ENCODE measurements at regions not wholly inside any gene's neighbourhood (a gene's known extent, or its start where the extent isn't known, plus 50 kb on each side); places are given as distances from the start of the nearest gene placed in this dataset.
"Not testable (repeated sequence)": the region's sequence is repeated elsewhere in the genome, so short reads cannot be mapped to it uniquely, and the experiment has no call there.

DNA sequence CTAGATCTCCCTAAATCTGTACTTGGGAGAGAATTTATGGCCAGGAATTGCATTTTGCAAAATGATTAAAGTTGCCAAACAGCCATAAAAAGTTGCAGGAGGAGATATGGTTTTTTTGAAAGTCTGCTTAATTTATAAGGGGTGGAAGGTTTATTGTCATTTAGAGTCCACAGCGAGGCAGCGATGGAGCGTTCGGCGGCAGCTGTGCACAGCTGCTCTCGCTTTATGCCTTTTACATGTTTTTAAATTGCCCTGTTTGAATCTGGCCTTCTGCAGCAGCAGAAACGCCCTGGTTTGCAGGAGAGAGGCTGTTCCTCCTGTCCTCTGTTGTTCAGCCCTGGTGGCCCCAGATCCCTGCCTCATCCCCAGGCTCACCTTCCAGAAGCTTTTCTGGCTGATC is 144.9 kb upstream of the POU3F1 start:
- DNase-seq (ENCODE audit: low read depth, low spot score), result no peak

DNA sequence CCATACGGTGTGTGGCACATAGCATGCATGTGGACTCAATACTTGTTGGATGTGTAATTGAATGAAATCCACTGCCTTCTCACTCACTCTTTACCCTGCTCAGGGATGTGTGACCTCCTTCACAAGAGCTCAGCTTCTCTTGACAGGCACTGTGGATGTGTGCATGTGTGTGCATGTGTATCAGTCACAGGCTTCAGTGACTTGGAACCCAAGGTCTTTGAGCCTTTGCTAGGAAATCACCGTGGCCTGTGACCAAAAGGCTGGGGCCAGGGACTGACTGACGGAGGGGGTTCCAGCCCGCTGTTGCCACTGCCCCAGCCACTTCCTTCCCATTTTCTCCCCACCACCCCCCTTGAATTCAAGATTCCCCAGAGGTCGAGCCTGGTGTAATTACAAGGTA is 144.4 kb upstream of the POU3F1 start:
- DNase-seq (ENCODE audit: low read depth, low spot score), result no peak

DNA sequence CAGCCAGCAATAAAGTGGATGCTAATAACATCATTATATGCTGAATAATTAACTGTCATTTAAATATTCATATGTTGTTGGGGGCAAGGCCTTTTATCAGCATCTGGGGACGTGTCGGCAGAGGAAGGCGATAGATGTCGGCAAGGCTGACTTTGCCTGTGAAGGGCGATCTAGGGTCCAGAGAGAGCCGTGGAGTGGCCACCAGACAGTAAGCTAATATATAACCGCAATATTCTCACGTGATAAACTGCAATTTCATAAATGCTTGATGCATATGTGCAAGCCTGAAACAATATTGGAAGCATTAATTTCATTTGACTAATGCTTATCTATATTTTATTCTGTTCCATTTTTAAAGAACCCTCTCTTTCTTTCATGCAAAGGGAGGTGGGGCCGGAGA is 141.0 kb upstream of the POU3F1 start:
- no peak for DNase-seq (ENCODE audit: low read depth, low spot score)

DNA sequence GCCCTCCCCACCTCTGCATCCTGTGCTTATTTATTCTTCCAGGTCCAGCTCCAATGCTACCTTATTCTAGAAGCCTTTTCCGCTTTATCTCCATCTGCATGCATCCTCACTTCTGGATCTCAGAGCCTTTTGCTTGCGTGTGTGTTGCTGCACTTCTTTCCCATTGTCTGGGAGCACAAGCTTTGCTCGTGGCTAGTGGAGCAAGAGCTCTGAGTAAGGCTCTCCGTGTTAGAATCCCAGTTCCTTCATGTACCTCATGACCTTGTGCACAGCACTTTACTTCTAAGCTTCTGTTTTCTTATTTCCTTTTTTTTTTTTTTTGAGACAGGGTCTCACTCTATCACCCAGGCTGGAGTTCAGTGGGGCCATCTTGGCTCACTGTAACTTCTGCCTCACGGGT is 140.0 kb upstream of the POU3F1 start:
- DNase-seq (ENCODE audit: low read depth, low spot score), result no peak

DNA sequence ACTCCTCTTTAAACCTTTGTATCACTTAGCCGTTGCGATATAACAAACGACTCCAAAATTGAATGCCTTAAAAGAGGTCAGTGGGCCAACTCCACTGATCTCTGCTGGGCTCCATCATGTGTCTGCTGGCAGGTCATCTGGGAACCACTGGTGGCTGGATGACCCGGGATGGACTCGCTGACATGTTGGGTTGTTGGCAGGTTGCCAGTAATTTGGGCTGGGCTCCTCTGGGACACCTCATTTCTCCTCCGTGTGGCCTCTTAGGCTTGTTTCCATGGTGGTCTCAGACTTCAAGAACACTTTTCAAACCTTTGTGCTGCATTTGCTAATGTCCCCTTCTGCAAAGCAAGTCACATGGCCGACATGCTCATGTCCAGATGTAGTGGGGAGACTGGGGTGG is 139.3 kb upstream of the POU3F1 start:
- DNase-seq (ENCODE audit: low read depth, low spot score), result no peak

DNA sequence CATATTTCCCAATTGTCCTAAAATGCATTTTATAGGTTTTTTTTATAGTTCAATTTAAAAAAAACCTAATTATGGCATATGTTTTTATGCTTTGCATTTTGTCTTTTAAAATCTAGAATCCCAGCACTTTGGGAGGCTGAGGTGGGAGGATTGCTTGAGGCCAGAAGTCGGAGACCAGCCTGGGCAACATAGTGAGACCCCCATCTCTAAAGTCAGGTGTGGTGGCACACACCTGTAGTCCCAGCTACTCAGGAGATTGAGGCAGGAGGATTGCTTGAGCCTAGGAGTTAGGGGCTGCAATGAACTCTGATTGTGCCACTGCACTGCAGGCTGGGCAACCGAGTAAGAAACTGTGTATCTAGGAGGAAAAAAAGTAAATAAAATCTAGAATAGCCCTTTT is 137.2 kb upstream of the POU3F1 start:
- DNase-seq (ENCODE audit: low read depth, low spot score), result no peak

DNA sequence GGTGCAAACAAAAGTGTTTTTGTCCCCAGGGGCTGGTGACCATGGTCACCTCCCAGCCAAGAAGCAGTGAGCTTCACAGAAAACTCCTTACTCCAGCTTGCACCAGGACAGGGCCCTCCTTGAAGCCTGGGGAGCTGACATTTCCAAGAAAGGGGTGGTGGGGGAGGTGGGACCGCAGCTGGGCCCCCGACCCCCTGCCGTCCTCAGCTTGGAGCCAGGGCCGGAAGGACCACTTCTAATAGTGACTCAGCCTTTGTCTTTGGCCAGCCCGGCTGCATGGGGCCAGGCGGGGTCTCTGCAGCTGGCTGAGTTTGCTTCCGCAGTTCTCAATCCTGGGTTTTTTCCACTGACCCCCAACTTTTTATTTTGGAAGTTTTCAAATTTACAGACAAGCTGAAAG is 136.5 kb upstream of the POU3F1 start:
- DNase-seq (ENCODE audit: low read depth, low spot score), result no peak

DNA sequence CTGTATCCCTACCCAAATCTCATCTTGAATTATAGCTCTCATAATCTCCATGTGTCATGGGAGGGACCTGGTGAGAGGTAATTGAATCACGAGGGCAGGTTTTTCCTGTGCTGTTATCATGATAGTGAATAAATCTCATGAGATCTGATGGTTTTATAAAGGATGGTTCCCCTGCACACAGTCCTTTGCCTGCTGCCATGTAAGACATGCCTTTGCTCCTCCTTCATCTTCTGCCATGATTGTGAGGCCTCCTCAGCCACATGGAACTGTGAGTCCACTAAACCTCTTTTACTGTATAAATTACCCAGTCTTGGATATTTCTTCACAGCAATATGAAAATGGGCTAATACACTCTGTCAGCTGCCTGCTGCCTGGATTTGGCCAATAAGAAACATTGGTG is 133.8 kb upstream of the POU3F1 start:
- DNase-seq (ENCODE audit: low read depth, low spot score), result not testable (repeated sequence)

DNA sequence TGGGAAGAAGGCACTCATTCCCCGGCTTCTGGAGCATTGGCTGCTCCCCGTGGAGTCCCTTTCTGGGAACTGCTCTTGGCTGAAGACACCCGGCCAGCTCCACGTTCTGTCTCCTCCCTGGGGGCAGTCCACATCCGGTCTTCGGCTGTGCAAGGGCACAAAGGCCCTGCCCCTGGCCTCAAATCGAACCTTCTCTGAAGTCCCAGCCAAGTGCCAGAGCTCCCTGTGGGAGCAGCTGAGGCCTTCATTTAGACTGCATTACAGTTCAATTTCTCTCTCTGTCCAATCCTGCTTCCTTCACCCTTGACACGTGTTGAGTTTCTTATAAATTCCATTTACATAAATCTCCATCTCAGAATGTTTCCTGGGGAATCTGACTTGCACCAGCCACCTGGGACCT is 132.9 kb upstream of the POU3F1 start:
- DNase-seq (ENCODE audit: low read depth, low spot score), result no peak

DNA sequence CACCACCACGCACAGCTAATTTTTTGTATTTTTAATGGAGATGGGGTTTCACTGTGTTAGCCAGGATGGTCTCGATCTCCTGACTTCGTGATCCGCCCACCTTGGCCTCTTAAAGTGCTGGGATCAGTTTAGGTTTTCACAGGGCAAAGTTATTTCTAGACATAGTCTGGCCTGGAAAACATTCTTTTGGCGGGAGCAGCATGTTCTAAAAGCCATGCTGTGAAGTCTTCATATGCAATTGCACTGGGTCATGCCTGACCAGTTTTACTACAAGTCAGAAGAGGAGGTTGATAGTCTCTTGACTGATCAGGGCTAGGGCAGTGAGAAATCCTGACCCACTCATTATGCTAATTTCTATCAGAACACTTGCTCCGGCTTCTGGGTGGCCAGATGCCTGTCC is 131.6 kb upstream of the POU3F1 start:
- no peak for DNase-seq (ENCODE audit: low read depth, low spot score)

DNA sequence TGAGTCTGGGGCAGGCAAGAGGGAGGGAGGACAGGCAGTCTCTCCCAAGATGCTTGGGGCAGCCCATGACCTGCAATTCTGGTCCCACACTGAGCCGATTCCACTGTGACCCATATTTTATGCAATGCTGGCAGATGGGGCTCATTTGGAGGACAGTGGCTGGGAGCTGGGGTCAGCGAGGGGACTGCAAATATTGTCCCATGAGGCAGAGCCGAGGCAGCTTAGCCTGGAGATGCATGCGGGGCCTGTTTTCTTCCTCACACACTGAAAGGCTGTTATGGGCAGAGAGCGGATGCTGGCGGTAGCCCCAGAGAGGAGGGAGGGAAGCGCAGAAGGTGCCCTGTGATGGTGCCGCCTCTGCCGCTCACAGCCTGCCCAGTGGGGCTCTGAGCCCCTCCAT is 128.5 kb upstream of the POU3F1 start:
- DNase-seq (ENCODE audit: low read depth, low spot score), result no peak

DNA sequence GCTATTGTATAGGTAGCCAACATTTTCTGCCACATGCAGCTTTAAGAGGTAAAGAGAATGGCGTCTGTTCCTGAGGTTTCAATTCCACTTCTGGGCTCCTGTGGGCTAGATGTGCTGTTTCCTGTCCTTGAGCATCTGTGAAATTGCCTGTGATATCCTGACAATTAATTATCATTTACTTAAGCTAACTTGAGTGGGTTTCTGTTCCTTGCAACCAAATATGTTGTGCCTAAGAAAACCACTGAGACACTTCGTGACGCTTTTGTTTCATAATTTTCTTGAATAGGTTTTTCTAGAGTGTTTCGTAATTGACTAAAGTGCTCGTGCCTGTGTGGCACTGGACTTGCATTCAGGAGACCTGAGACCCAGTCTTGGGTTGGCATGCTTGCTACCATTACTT is 127.3 kb upstream of the POU3F1 start:
- no peak for DNase-seq (ENCODE audit: low read depth, low spot score)

DNA sequence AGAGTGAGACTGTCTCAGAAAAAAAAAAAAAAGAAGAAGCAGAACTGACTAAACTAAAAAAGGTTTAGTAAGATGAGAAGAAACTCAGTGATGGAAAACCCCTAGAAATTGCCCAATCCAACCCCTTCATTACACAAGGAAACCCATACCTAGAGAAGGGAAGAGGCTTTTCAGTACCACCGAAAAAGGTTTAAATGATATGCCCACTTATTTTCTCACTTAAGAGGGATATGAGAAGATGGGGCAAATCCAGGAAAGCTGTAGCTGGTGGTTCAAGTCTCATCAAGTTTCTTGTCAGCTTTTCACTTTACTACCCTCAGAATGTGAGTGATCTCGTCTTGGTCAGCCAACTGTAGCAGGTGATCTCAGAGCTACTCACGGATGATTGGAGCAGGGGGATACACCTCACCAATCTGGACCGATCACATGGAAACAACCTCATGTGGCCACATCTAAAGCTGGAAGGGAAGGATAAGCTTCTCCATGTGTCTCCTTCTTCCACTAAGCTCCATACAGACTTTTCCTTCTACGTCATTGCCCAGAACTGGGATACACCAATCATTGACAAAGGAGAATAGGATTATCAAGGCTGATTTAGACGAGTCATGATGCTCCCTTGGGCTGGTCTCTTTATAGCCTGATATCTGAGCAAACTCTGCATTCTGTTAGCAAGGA is 126.7 kb upstream of the POU3F1 start:
- DNase-seq (ENCODE audit: low read depth, low spot score), result no peak

DNA sequence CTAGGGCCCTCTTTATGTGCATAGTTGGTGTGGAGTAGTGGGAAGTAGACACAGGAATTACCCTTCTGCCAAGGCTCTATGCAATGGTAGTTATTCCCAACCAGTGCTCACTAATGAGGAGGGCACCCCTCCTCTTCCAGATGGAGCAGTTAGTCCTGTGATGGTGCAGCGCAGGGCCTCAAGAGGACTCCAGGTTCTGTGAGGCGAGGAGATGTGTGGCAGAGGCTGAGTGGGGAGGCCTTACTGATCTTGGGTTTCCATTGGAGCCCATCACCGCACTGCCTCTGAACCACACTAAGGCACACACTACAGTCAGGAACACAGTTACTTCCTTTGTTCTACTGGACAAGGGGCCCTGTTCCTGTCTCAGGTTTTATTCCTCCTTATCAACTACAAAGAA is 122.5 kb upstream of the POU3F1 start:
- DNase-seq (ENCODE audit: low read depth, low spot score), result no peak

DNA sequence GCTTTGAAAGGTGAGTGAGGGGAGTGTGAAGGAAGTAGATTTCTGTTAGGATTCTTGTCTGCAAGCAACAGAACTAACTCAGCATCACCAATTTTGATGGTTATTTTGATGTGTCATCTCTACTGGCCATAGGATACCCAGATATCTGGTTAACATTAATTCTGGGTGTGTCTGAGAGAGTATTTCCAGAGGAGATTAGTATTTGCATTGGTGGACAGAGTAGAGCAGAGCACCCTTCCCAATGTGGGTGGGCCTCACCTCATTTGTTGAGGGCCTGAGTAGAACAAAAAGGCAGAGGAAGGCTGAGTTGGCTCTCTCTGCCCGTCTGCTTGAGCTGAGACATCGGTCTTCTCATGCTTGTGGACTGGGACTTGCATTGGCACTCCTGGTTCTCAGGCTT is 121.8 kb upstream of the POU3F1 start:
- DNase-seq (ENCODE audit: low read depth, low spot score), result no peak

DNA sequence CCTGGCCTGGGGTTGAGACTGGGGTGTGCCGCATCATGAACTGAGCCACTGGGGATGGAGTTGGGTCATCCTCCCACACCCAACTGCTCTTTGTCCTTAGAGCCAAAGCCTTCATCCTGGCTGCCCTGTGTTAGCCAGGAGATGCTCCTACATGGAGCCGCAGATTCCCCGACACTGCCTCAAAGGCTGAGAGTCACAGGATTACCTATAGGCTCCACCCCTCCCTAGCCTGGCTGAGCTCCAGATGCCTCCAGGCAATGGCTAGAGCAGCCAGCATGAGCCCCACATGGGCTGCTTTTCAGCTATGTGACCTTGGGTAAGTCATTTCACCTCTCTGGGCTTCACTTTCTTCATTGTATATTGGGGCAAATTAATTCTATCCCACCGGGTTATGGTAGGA is 119.9 kb upstream of the POU3F1 start:
- DNase-seq (ENCODE audit: low read depth, low spot score), result no peak

DNA sequence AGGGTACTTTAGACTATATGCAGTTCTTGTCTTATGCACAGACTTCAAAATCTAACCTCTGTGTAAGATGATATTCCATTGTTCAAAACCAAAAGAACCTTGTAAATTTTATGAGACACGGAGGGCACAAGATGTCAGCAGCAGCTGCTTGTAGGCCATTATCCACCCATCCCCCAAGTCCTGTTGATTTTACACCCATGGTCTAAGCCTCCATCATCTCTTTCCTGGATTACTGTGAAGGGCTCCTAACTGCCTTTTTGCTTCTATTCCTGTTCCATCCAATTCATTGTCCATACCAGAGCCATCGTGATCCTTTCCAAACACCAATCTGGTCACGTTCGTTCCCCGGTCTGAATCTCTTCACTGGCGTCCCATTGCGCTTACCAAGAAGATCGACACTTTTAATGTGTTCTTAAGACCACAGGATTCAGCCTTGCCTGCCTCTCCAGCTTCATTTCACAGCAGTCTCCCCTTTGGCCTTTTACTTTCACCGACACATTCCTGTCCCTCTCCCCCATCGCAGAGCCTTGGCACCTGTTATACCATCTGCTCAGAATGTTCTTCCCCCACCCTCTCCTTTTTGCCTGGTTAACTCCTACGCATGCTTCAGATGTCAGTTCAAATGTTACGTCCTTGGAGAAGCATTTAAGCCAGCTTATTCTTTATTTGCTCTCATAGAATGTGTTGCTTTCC is 107.3 kb upstream of the POU3F1 start:
- no peak for DNase-seq (ENCODE audit: low read depth, low spot score)

DNA sequence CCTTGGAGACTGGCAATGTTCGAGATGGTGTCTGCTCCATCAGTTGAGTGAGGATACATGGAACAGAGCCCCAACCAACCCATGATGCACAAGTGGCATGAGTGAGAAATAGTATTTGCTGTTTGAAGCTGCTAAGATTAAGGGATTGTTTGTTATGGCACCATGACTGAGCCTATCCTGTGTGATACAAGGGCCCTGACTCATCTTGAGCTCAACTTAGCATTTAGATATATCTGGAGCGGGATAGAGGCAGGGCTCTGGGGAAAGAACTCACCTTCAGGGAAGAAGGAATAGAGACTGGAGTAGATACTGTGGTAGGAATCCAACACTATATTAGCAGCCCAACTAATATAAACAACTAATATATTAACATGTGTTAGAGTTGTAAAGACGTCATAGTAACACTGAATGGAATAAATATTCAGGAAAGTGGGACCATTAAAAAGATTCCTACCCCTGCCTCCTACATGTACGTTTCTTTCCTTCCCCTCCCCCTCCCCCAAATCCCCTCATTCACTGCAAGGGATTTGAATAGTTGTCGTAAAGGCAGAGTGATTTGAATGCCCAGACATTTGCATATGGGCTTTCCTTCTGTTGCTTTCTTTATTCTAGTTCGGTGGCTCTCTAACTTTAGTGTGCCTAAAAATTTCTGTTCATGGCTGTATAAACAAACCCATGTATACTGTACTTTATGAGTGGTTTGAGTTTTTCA is 106.6 kb upstream of the POU3F1 start:
- DNase-seq (ENCODE audit: low read depth, low spot score), result no peak

DNA sequence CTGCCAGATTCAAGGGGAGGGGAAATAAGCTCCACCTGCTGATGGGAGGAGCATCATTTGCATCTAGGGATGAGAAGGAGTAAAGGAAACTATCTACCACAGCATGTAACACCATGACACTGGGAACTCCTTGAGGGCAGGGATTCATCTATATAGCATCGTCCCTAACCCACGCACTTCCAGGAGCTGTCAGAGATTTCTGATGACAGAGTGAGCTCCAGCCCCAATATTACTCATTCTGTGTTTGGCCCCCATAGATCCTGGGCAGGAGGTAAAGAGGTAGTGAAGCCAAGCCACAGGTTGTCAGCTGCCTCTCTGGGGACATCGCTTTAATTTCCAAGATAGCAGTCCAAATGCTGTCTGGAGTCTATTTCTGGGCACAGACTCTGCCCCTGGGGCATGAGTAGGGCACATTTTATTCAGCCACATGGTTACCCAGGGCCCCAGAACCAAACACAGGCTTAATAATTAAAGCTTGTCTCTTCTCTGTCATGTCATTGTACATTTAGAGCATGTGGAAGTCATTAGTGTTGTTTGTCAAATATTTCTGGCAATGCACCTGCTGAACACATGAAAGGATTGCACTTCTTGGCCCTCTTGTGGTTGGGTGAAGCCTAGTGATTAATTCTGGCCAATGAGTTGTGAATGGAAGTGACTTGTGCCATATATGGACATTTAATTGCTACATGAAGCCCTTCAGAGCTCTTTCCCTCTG is 105.9 kb upstream of the POU3F1 start:
- no peak for DNase-seq (ENCODE audit: low read depth, low spot score)

DNA sequence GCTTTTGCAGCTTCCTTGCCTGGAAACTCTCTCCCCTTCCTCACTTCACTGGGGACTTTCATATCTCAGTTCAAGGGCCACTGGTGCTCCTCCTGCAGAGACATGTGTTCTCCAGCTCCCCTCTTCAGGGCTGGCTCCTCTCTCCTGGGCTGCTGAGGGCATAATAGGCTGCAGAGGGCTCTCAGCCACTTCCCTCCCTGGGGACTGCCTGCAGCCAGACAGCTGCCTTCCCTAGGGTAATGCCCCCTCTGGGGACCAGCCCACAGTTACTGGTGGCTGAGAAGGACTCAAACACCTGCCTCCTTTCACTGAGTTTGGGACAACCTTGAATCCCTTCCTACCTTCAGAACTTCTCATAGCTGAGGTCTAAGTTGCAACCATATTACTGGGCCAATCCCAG is 104.8 kb upstream of the POU3F1 start:
- no peak for DNase-seq (ENCODE audit: low read depth, low spot score)

DNA sequence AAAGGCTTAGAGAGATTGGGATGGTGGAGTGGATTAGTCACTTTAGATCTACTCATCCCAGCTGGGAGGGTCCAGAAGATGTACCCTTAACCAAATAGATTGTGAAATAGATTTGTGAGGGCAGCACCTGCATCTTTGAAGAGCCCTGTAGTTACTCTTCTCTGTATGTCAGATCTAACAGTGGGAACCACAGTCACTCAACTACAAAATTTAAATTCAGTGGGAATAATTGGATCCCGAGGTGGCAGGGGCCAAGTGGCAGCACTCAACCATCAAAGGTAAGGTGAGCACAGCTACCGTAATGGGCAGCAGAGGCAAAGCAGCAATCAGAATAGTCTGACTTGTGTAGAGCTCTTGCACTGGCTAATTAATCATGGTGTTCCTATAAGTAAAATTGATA is 99.5 kb upstream of the POU3F1 start:
- DNase-seq (ENCODE audit: low read depth, low spot score), result not testable (repeated sequence)

DNA sequence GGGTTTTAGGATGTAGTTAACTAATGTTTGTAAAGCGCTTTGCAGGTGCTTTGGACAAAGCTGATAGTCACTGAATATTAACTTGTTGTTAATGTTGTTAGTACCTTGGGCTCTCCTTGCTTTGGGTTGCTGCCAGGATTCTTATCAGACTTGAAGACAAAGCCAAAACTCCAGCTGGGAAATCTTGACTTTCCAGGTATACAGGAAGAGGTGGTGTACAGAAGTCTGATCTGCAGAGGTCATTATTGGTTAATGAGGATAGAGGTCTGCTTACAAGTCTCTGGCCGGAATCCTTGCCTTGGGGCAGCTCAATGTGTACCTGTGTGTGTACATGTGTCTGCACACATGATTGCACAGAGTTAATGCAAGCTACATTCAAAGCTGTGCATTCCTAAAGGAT is 96.0 kb upstream of the POU3F1 start:
- no peak for DNase-seq (ENCODE audit: low read depth, low spot score)

DNA sequence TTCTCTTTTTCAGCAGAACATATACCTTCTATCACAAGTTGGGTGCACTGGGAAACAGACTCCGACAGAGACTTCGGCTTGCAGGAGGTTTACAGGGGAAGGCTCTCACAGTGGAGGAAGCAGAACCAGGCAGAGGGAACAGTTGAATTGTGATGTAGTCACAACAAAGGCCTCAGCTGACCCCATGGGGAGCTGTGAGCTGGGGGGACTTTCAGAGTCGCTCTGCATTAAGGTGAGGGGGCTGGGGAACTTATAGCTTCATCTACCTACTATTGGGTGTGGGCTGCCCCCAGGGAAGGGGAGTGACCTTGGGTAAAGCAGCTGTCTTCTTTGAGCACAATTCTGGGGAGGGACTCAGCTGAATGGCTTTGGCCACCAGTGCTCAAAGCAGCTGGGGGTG is 94.9 kb upstream of the POU3F1 start:
- DNase-seq (ENCODE audit: low read depth, low spot score), result no peak

Measured in brain pericyte (primary cell).